GM21381 (cell line): ENCODE measurements at regions not wholly inside any gene's neighbourhood (a gene's known extent, or its start where the extent isn't known, plus 50 kb on each side); places are given as distances from the start of the nearest gene placed in this dataset.
A peak's percentile ranks its signal among the peaks of the same experiment; 100 is the strongest.

ENCODE experiments used
- ATAC-seq: cut with Tn5 transposase; IDR thresholded peaks from one replicate; pipeline ENCODE4 v1.9.1; 2021; ENCODE audit warnings: mild to moderate bottlenecking, moderate library complexity; ENCODE audit not compliant: unreplicated experiment

- ATAC-seq: no peak
Observed at GRCh38 chr5:116703941-116704340, 129.3 kb upstream of the SEMA6A start.

DNA sequence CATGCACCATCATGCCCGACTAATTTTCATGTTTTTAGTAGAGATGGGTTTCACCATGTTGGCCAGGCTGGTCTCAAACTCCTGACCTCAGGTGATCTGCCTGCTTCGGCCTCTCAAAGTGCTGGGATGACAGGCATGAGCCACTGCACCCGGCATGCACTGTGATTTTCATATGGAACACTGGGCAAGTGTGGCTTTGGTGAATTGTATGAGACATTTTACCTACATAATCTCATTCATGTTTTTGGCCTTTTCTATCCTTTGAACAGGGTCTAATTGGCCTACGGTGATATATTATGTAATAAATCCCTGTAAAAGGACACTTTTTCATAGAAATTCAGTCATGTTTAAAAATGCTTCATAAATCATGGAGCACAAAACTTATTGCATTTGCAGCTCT lies 128.7 kb upstream of the SEMA6A start:
- no peak for ATAC-seq

DNA sequence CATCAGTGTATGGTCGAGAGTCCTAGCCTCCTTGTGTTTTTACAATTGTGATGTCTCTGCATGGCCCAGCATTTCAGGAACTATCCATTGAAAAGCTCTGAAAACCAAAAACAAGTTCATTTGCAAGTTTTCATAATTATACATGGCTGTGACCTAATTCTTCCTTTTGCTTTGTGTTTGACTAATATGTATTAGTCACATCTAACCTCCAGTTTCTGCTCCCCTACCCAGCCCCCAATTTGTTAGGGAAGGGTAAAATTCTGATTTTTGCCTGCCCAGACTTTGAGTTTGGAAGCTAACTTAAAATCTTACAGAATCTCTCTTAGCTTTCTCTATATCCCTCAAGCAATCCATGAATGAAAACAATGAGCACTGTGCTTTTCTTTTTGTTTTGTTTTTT lies 128.2 kb upstream of the SEMA6A start:
- ATAC-seq: no peak

GRCh38 chr5:116699332-116699731 lies 124.7 kb upstream of the SEMA6A start:
- no peak for ATAC-seq

DNA sequence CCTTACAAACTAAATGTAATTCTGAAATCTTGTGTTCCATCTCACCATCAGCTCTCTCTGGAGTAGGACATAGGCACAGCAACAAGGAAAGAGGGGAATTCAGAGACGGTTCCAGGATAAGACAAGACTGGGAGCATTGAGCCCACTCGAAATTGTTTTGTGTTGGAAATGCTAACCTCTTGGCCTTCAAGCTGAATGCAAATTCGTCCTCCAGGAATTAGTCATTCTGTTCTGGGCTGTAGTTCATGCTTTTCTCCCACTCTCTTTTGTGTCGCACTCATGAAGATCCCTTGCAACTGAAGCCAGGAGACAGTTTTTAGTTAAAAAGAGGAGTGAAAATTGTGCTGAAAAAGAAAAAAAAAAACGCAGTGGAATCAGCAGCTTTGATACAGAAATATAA lies 121.7 kb upstream of the SEMA6A start:
- peak; percentile 70 for ATAC-seq

- ATAC-seq: no peak
Observed at GRCh38 chr5:116695681-116696080, 121.1 kb upstream of the SEMA6A start.

DNA sequence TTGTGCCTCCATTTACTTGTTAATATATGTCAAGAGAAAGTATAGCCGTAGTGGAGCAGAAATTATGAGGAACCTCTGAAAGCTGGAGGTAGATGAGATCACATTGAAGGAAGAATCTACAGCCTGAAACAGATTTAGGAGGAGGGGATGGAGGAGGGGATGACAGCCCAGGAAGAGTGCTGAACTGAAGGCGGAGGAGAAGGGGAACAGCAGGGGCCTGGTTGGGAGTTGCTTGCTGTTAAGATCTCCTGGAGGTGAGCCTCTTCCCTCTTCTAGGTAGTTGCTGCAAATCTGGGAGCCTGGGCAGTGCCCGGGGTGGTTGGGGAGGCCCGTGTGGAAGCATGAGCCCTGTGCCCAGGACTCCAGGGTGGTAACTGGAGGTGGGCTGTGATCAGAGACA lies 111.8 kb upstream of the SEMA6A start:
- ATAC-seq: no peak

- ATAC-seq: no peak
Observed at GRCh38 chr5:116685931-116686330, 111.3 kb upstream of the SEMA6A start.

DNA sequence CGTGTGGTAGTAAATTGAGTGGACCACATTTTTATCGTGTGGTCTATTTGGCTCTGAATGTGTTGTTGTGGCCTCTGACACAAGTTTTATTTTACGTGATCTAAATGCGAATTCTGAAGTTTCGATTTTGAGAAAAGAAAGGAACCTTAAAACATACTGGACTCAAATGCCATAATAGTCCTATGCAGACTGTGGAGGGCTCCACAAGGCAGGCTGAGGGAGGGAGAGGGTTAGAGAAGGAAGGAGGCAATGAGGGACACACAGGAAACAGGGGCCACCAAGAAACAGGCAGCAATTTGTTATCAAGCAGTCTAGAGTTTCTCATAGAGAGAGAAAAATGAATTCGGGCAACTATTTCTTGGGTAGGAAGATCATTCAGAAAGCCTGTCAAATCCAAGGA lies 110.4 kb upstream of the SEMA6A start:
- ATAC-seq: no peak

- peak; percentile 97 for ATAC-seq
Observed at GRCh38 chr5:116681334-116682013, 106.9 kb upstream of the SEMA6A start.

GRCh38 chr5:116675626-116675910 lies 100.9 kb upstream of the SEMA6A start:
- no peak for ATAC-seq

GRCh38 chr5:116674881-116675625 lies 100.4 kb upstream of the SEMA6A start:
- no peak for ATAC-seq

- ATAC-seq: no peak
Observed at GRCh38 chr5:116673453-116673852, 98.8 kb upstream of the SEMA6A start.

DNA sequence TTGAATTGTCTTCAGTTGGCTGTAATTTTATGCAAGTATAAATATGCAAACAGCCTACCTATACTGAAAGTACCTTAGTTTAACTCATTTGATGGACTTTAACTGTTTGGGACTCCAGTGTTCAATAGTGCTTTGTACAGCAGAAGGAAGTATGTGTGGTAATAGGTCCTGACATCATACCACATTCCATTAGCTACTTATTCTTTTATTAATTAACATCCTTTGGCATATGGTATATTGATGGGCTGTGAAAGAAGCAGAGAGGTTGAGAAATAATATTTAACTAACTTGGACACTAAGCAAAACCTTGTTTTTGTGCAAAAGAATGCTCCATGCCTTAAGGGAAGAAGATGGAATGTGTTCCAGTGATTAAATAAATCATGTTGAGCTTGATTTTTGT lies 97.6 kb upstream of the SEMA6A start:
- ATAC-seq: no peak

- ATAC-seq: peak; percentile 98
Observed at GRCh38 chr5:116671211-116671736, 96.7 kb upstream of the SEMA6A start.

DNA sequence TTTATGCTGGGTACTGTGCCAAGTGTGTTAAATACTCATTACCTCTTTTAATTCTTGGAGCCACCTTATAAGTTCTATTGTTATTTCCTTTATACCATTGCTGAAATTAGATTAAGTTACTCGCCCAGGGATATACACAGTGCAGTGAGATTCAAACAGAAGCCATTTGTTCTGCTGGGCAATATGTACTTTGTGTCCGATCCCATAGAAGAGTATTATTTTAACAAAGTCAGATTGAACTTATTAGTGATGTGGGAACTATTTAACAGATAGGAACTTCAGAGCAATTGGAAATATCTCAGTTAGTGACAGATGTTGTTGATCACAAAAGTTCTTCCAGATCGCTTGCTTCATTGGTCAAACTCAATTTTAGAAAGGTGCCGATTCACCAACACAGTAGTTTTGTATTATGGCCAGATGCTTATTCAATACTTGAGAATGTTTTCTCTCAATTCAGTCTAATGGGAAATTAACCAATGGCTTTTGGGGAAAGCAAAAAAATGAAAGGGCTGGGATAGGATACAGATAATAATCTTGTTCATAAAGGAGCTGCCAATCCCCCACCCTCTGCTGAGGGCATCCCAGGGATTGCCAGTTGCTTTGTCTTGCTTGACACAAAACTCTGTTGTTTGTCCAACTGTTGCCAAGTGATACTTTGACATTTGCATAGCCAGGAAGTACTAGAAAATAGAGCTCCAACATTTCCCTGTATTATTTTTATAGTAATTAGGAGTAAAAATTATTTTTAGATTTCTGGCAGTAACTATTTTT lies 94.8 kb upstream of the SEMA6A start:
- no peak for ATAC-seq

DNA sequence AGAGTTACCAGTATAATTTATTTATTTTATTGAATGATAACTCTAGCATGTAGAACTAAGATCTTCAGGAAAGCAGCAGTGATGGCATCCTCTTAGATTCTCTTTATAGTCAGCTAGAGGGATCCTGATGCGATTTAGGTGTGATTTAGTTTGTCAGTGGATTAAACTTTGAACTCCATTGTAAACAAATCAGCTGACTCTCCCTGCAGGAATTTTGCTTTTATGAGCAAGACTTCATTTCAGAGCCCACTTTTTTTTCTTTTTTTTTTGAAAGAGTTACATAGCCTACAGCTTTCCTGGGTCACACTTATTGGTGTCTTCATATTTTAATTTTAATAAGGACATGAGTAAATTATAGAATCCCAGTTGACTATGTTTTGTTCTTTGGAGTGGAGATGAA lies 93.8 kb upstream of the SEMA6A start:
- no peak for ATAC-seq

GRCh38 chr5:116666901-116667300 lies 92.3 kb upstream of the SEMA6A start:
- no peak for ATAC-seq

DNA sequence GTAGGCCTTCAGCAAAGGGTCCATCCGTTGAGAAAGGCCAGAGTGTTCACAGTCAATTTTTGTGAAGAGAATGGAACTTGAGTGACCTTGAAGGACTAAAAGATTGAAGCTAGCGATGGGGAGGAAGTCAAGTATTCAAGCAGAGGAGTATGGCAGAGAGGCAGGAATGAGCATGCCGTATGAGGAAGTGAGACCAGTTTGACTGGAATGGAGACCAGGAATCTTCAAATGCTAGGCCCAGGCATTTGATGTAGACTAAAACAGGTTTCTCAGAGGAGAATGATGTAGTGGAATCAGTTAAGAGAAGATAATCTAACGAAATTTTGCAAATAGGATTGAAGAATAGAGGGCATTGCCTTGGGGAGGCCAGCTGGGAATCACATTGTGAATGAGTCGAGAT lies 90.4 kb upstream of the SEMA6A start:
- no peak for ATAC-seq

DNA sequence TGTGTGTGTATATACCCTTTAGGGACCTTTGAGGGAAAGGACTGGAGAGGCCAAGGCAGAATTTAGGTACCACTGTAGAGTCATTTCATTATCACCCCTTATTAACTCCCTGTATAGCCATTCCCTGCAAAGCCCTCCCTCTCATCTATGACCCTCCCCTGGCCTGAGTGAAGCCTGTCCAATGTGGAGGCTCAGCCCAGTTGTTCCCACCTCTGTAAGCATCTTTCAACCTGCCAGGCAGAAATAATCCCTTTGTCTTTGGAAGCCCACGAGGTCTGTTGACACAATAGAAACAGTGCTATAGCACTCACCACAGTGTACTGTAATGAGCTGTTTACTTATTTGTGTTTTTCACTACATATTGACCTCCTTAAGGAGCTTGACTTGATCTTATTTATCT lies 88.5 kb upstream of the SEMA6A start:
- no peak for ATAC-seq

- no peak for ATAC-seq
Observed at GRCh38 chr5:116661419-116661818, 86.8 kb upstream of the SEMA6A start.

- ATAC-seq: no peak
Observed at GRCh38 chr5:116660929-116661328, 86.3 kb upstream of the SEMA6A start.
